CD4-positive, alpha-beta T cell (primary cell): ENCODE measurements at regions not wholly inside any gene's neighbourhood (a gene's known extent, or its start where the extent isn't known, plus 50 kb on each side); places are given as distances from the start of the nearest gene placed in this dataset.

Experiments used
- ATAC-seq: fragments of 200-7000 bp; cut with Tn5 transposase; one replicate; pipeline ENCODE4 v1.10.0; 2022; ENCODE audit warnings: mild to moderate bottlenecking; ENCODE audit not compliant: poor library complexity
- CTCF ChIA-PET: fragments of 350-600 bp; sonication (Branson Sonifier 250); formaldehyde crosslinking; loops from one replicate; lab custom pipeline; 2021; ENCODE audit warnings: antibody characterized with exemption, inconsistent platforms; lab: Charles Lee
- POLR2A ChIA-PET: fragments of 350-600 bp; sonication (Branson Sonifier 250); formaldehyde crosslinking; loops from one replicate; lab custom pipeline; 2021; ENCODE audit warnings: antibody characterized with exemption, inconsistent platforms; lab: Charles Lee
- DNase-seq, 14 experiments: peaks; one replicate each; pipeline ENCODE4 v3.0.0-alpha.2; 2013 to 2020; ENCODE audit warnings: mixed read lengths in 2 of 14
- H3K27ac ChIP-seq, 2 donors: one replicate each; pipeline versions ENCODE4 v1.5.1 to v1.7.0; 2013; ENCODE audit warnings: low read length in 2 of 2, low read depth in 1 of 2, mild to moderate bottlenecking in 1 of 2
- H3K27me3 ChIP-seq, 2 experiments: 1 replicate in 1 of 2; 2 replicates in 1 of 2; pipeline versions ENCODE4 v1.6.1 to v1.7.0; 2013; ENCODE audit warnings: low read length in 2 of 2, control low read depth in 1 of 2, mild to moderate bottlenecking in 1 of 2, moderate library complexity in 1 of 2; ENCODE audit not compliant: insufficient read depth in 2 of 2, control insufficient read depth in 1 of 2
- H3K36me3 ChIP-seq: one replicate; pipeline ENCODE4 v1.6.1; 2013; ENCODE audit warnings: low read length, control low read depth; ENCODE audit not compliant: insufficient read depth
- H3K4me1 ChIP-seq: one replicate; pipeline ENCODE4 v1.6.1; 2013; ENCODE audit warnings: low read length, control low read depth; ENCODE audit not compliant: insufficient read depth
- H3K4me3 ChIP-seq: one replicate; pipeline ENCODE4 v1.5.1; 2013; ENCODE audit warnings: mild to moderate bottlenecking, low read length, moderate library complexity
- H3K9me3 ChIP-seq, 2 experiments: 1 replicate in 1 of 2; 2 replicates in 1 of 2; pipeline versions ENCODE4 v1.6.1 to v1.7.0; 2013; ENCODE audit warnings: low read length in 2 of 2, mild to moderate bottlenecking in 2 of 2, control low read depth in 1 of 2, moderate library complexity in 1 of 2; ENCODE audit not compliant: control insufficient read depth in 1 of 2, insufficient read depth in 1 of 2
- H3K27ac Mint-ChIP-seq: one replicate; pipeline ENCODE4 v1.8.0; 2020; ENCODE audit warnings: mixed read lengths
- H3K27me3 Mint-ChIP-seq: one replicate; pipeline ENCODE4 v1.8.0; 2021; ENCODE audit warnings: mixed read lengths
- H3K36me3 Mint-ChIP-seq: one replicate; pipeline ENCODE4 v1.8.0; 2021; ENCODE audit warnings: low read depth, mixed read lengths
- H3K4me1 Mint-ChIP-seq: one replicate; pipeline ENCODE4 v1.8.0; 2021; ENCODE audit warnings: low read depth, mixed read lengths
- H3K4me3 Mint-ChIP-seq: one replicate; pipeline ENCODE4 v1.8.0; 2020; ENCODE audit warnings: mild to moderate bottlenecking, mixed read lengths
- H3K9me3 Mint-ChIP-seq: one replicate; pipeline ENCODE4 v1.8.0; 2020; ENCODE audit warnings: mixed read lengths
- intact Hi-C, 2 experiments: fragments of 100-400 bp; cut with DNase I in 1 of 2; cut with micrococcal nuclease in 1 of 2; formaldehyde crosslinking; loops; one replicate each; pipeline versions ENCODE4 v1.15.1 to v1.9.0; 2023 to 2025; cut with DNase I, micrococcal nuclease
- TF ChIP-seq, protein P1 (sequence below): fragments of 200-600 bp; IDR thresholded peaks from one replicate; pipeline ENCODE4 v1.8.0; 2022; ENCODE audit warnings: antibody characterized with exemption, mild to moderate bottlenecking

- no peak for ATAC-seq
- CTCF ChIA-PET = no interaction called here
- H3K4me1 Mint-ChIP-seq = no peaks in the 10 kb centered on the region
Measured at GRCh38 chr5:163773226-163773625, 267.8 kb downstream of the MAT2B start.

GRCh38 chr5:163789870-163790269 lies 284.5 kb downstream of the MAT2B start:
- no peaks in the 10 kb centered on the region for H3K9me3 ChIP-seq
- no peak for ATAC-seq
- no peak overlapping the region for H3K4me3 ChIP-seq
- no peaks in the 10 kb centered on the region for H3K36me3 ChIP-seq
- POLR2A ChIA-PET = no interaction called here
- Mint-ChIP-seq H3K4me3 (no peak overlapping the region), H3K36me3 (no peaks in the 10 kb centered on the region), H3K27me3 (no peaks in the 10 kb centered on the region), H3K4me1 (no peaks in the 10 kb centered on the region), H3K9me3 (peaks cover 9% of the 10 kb centered on the region), H3K27ac (no peak overlapping the region)
- no peak for DNase-seq
- CTCF ChIA-PET = no interaction called here
- intact Hi-C loops = no loop called here
- no peaks in the 10 kb centered on the region for H3K27me3 ChIP-seq
- H3K4me1 ChIP-seq = no peaks in the 10 kb centered on the region
- no peak overlapping the region for H3K27ac ChIP-seq
- TF ChIP-seq, protein P1, sequence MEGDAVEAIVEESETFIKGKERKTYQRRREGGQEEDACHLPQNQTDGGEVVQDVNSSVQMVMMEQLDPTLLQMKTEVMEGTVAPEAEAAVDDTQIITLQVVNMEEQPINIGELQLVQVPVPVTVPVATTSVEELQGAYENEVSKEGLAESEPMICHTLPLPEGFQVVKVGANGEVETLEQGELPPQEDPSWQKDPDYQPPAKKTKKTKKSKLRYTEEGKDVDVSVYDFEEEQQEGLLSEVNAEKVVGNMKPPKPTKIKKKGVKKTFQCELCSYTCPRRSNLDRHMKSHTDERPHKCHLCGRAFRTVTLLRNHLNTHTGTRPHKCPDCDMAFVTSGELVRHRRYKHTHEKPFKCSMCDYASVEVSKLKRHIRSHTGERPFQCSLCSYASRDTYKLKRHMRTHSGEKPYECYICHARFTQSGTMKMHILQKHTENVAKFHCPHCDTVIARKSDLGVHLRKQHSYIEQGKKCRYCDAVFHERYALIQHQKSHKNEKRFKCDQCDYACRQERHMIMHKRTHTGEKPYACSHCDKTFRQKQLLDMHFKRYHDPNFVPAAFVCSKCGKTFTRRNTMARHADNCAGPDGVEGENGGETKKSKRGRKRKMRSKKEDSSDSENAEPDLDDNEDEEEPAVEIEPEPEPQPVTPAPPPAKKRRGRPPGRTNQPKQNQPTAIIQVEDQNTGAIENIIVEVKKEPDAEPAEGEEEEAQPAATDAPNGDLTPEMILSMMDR = no peak

More at GRCh38 chr5:163773226-163773625, 267.8 kb downstream of the MAT2B start:
- TF ChIP-seq, protein P1 = no peak
- Histone ChIP-seq H3K9me3 (no peaks in the 10 kb centered on the region), H3K4me1 (no peaks in the 10 kb centered on the region), H3K27me3 (no peaks in the 10 kb centered on the region), H3K4me3 (no peak overlapping the region), H3K27ac (no peak overlapping the region), H3K36me3 (no peaks in the 10 kb centered on the region)
- intact Hi-C loops = no loop called here
- Mint-ChIP-seq H3K27me3 (no peaks in the 10 kb centered on the region), H3K4me3 (no peak overlapping the region), H3K9me3 (peaks cover 9% of the 10 kb centered on the region), H3K36me3 (no peaks in the 10 kb centered on the region), H3K27ac (no peak overlapping the region)
- DNase-seq = no peak
- POLR2A ChIA-PET = no interaction called here

DNA sequence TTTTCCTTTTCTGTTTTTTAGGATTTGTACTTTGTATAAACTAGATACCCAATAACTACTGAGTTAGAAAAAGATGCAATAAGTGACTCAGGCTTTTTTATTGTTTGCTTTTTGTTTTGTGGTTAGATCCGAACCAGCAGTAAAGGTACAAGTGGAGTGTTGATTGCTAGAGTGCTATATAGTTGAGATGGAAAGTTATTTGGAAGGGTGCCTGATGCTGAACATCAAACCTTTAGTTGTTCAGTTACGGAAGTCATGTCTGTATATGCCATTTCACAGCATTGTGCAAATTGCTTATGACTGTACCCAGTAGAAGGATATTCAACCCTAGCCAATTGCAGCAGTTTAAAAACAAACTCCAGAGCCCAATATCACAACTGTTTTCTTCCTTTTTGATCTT lies 285.1 kb downstream of the MAT2B start:
- Histone ChIP-seq H3K27ac (no peak overlapping the region), H3K36me3 (no peaks in the 10 kb centered on the region), H3K9me3 (no peaks in the 10 kb centered on the region), H3K27me3 (no peaks in the 10 kb centered on the region), H3K4me3 (no peak overlapping the region), H3K4me1 (no peaks in the 10 kb centered on the region)
- TF ChIP-seq, protein P1 = no peak
- no peak overlapping the region for H3K4me3 Mint-ChIP-seq
- POLR2A ChIA-PET = no interaction called here
- no peaks in the 10 kb centered on the region for H3K36me3 Mint-ChIP-seq
- no peak overlapping the region for H3K27ac Mint-ChIP-seq
- no peaks in the 10 kb centered on the region for H3K4me1 Mint-ChIP-seq
- ATAC-seq = no peak
- H3K27me3 Mint-ChIP-seq = no peaks in the 10 kb centered on the region
- intact Hi-C loops = no loop called here
- CTCF ChIA-PET = no interaction called here
- peaks cover 9% of the 10 kb centered on the region for H3K9me3 Mint-ChIP-seq
- DNase-seq = no peak
